OCI-LY7 (cell line): ENCODE measurements at regions not wholly inside any gene's neighbourhood (a gene's known extent, or its start where the extent isn't known, plus 50 kb on each side); places are given as distances from the start of the nearest gene placed in this dataset.

Experiments used
- BruUV-seq: library from RNA; stranded (reverse); fragments of 400-500 nt; replicated peaks from 2 replicates; lab custom pipeline; 2021; lab: Mats Ljungman, UMichigan
- CTCF ChIA-PET: fragments of 300-600 bp; sonication (Branson Sonifier 250); formaldehyde crosslinking; loops from one replicate; lab custom pipeline; 2022; ENCODE audit warnings: antibody characterized with exemption; ENCODE audit not compliant: unreplicated experiment; lab: Charles Lee
- POLR2A ChIA-PET: fragments of 300-600 bp; sonication (Branson Sonifier 250); formaldehyde crosslinking; loops from one replicate; lab custom pipeline; 2022; ENCODE audit warnings: antibody characterized with exemption; lab: Charles Lee
- DNase-seq: peaks from one replicate; pipeline ENCODE4 v3.0.0-alpha.2; 2015; ENCODE audit warnings: low spot score
- H2AFZ ChIP-seq: fragments of 200-600 bp; sonication (generic), shearing (Covaris generic); 2 replicates; pipeline ENCODE4 v1.6.1; 2014; ENCODE audit warnings: mild to moderate bottlenecking, antibody characterized with exemption, low read length, moderate library complexity
- H3K27ac ChIP-seq: fragments of 200-600 bp; sonication (generic); 2 replicates; pipeline ENCODE4 v1.5.1; 2014; ENCODE audit warnings: mixed run types, low read depth, mild to moderate bottlenecking, moderate library complexity, low read length, inconsistent platforms; ENCODE audit not compliant: poor library complexity, severe bottlenecking
- H3K36me3 ChIP-seq: fragments of 200-600 bp; sonication (generic); 2 replicates; pipeline ENCODE4 v1.6.1; 2014; ENCODE audit warnings: mild to moderate bottlenecking, antibody characterized with exemption, low read length, moderate library complexity, mixed read lengths; ENCODE audit not compliant: insufficient read depth
- H3K4me1 ChIP-seq: fragments of 200-600 bp; sonication (generic); 2 replicates; pipeline ENCODE4 v1.5.1; 2014; ENCODE audit warnings: mild to moderate bottlenecking, low read length; ENCODE audit not compliant: insufficient read depth, poor library complexity, severe bottlenecking
- H3K4me2 ChIP-seq: fragments of 200-600 bp; sonication (generic); 2 replicates; pipeline ENCODE4 v1.6.1; 2014; ENCODE audit warnings: mild to moderate bottlenecking, low read length
- H3K4me3 ChIP-seq: fragments of 200-600 bp; sonication (generic); 2 replicates; pipeline ENCODE4 v1.5.1; 2014; ENCODE audit warnings: mild to moderate bottlenecking, low read depth, low read length; ENCODE audit not compliant: poor library complexity, severe bottlenecking
- H3K79me2 ChIP-seq: fragments of 200-600 bp; sonication (generic); 2 replicates; pipeline ENCODE4 v1.6.1; 2016; ENCODE audit warnings: low read depth, mild to moderate bottlenecking, low read length, moderate library complexity, mixed read lengths; ENCODE audit not compliant: insufficient read depth
- H3K9me2 ChIP-seq: fragments of 200-600 bp; sonication (generic); 2 replicates; pipeline ENCODE4 v1.6.1; 2016; ENCODE audit warnings: mild to moderate bottlenecking, low read length, mixed read lengths; ENCODE audit not compliant: insufficient read depth
- H3K9me3 ChIP-seq: fragments of 200-600 bp; sonication (generic); 2 replicates; pipeline ENCODE4 v1.6.1; 2014; ENCODE audit warnings: mild to moderate bottlenecking, mixed run types, low read length, mixed read lengths
- H4K20me1 ChIP-seq: fragments of 200-600 bp; sonication (generic); 2 replicates; pipeline ENCODE4 v1.6.1; 2014; ENCODE audit warnings: mild to moderate bottlenecking, antibody characterized with exemption, low read length, moderate library complexity, mixed read lengths; ENCODE audit not compliant: insufficient read depth
- CTCF ChIP-seq: fragments of 200-600 bp; sonication (generic); conservative IDR thresholded peaks from 2 replicates; pipeline ENCODE4 v1.5.1; 2014; ENCODE audit warnings: mild to moderate bottlenecking, antibody characterized with exemption, low read length, moderate library complexity, mixed read lengths
- EZH2phosphoT487 ChIP-seq: fragments of 200-600 bp; sonication (generic); IDR thresholded peaks from 2 replicates; pipeline ENCODE4 v1.6.1; 2018; ENCODE audit warnings: low read depth, borderline replicate concordance, mild to moderate bottlenecking, mixed run types, antibody characterized with exemption, low read length, moderate library complexity, mixed read lengths
- intact Hi-C: fragments of 100-400 bp; cut with micrococcal nuclease; formaldehyde crosslinking; loops from one replicate; pipeline ENCODE4 v1.10.0; 2022; ENCODE audit not compliant: unreplicated experiment

DNA sequence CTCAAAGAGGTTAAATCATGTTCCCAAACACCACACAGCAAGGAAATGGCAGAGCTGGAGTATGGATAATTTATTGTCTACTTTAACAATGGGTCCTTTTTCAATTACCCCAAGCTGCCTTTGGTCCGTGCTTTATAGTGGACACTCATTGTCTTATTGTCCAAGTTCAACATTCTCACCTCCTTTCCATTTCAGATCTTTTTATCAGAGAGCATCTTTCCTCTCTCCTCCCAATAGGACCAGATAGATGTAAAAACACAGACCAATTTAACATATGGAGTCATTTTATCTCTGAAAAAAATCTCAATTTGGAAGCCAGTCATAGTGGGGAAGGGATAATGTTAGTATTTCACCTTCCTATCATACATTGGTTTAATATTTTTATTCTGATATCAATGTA, 83.5 kb upstream of the WAC start:
- no peak for DNase-seq
- POLR2A ChIA-PET, result no interaction called here
- H2AFZ ChIP-seq, result no peak overlapping the region
- no peak overlapping the region for H3K27ac ChIP-seq
- H3K79me2 ChIP-seq, result no peaks in the 10 kb centered on the region
- H3K36me3 ChIP-seq, result no peaks in the 10 kb centered on the region
- H3K4me3 ChIP-seq, result no peak overlapping the region
- no peak for TF ChIP-seq CTCF
- TF ChIP-seq EZH2phosphoT487, result no peak
- BruUV-seq, result no TSS peak
- intact Hi-C loops, result no loop called here
- H3K9me2 ChIP-seq, result no peaks in the 10 kb centered on the region
- H3K4me1 ChIP-seq, result no peaks in the 10 kb centered on the region
- no peaks in the 10 kb centered on the region; the same call in 1 of the 2 replicates for H3K9me3 ChIP-seq
- CTCF ChIA-PET, result no interaction called here
- H4K20me1 ChIP-seq, result no peaks in the 10 kb centered on the region
- H3K4me2 ChIP-seq, result no peak overlapping the region

DNA sequence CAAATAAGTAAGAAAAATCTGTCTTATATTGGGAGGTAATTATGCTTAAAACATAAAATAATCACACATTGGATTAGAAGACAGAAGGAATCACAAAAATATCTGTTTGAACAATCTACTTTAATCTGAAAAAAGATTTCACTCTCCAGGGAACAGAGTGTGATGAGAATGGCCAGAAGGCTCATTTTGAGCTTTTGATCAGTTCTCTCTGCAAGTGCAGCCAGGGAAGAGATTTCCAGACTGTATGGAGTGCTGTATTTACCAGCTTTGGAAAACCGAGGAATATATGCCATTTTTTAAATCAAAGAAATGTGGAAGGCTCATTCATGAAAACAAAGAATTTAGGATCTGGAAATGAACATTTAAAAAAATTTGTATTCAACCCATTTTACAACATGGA, 83.0 kb upstream of the WAC start:
- no peaks in the 10 kb centered on the region for H3K36me3 ChIP-seq
- H2AFZ ChIP-seq, result no peak overlapping the region
- ChIA-PET CTCF (no interaction called here), POLR2A (interaction anchor here (0.9 kb wide), 1 partner anchor 42 kb away, joined by 3 read pairs; no protein-coding TSS in a partner anchor)
- no peak overlapping the region for H3K4me2 ChIP-seq
- no TSS peak for BruUV-seq
- intact Hi-C loops, result no loop called here
- no peaks in the 10 kb centered on the region for H4K20me1 ChIP-seq
- no peaks in the 10 kb centered on the region for H3K4me1 ChIP-seq
- DNase-seq, result no peak
- H3K9me3 ChIP-seq, result no peaks in the 10 kb centered on the region; the same call in 1 of the 2 replicates
- no peak for TF ChIP-seq EZH2phosphoT487
- TF ChIP-seq CTCF, result no peak
- H3K27ac ChIP-seq, result no peak overlapping the region
- no peaks in the 10 kb centered on the region for H3K9me2 ChIP-seq
- H3K79me2 ChIP-seq, result no peaks in the 10 kb centered on the region
- no peak overlapping the region for H3K4me3 ChIP-seq

DNA sequence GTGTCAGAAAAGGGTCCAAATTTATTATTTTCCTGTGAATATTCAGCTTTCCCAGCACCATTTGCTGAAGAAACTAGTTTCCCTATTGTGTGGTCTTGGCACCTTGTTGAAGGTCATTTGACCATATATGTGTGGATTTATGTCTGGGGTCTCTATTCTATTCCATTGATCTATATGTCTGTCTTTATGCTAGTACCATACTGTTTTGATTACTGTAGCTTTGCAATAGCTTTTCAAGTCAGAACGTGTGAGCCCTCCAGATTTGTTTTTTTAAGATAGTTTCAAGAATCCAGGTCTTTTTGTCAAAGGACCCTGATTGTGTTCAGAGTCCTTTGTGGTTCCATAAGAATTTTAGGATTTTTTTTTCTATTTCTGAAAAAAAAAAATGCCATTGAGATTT, 79.0 kb upstream of the WAC start:
- intact Hi-C loops, result no loop called here
- H2AFZ ChIP-seq, result no peak overlapping the region
- H3K79me2 ChIP-seq, result no peaks in the 10 kb centered on the region
- H3K9me3 ChIP-seq, result no peaks in the 10 kb centered on the region; the same call in 1 of the 2 replicates
- CTCF ChIA-PET, result interaction anchor here (0.6 kb wide), 1 partner anchor 95 kb away, joined by 3 read pairs; no protein-coding TSS in a partner anchor
- H3K36me3 ChIP-seq, result no peaks in the 10 kb centered on the region
- H3K4me1 ChIP-seq, result no peaks in the 10 kb centered on the region
- BruUV-seq, result no TSS peak
- no peak for DNase-seq
- no peaks in the 10 kb centered on the region for H3K9me2 ChIP-seq
- no peaks in the 10 kb centered on the region for H4K20me1 ChIP-seq
- H3K4me3 ChIP-seq, result no peak overlapping the region
- no peak overlapping the region for H3K4me2 ChIP-seq
- POLR2A ChIA-PET, result interaction anchor here (0.6 kb wide), 1 partner anchor 96 kb away, joined by 5 read pairs; no protein-coding TSS in a partner anchor
- H3K27ac ChIP-seq, result no peak overlapping the region
- TF ChIP-seq CTCF (no peak), EZH2phosphoT487 (no peak)
